ENCODE measurements at regions not wholly inside any gene's neighbourhood (a gene's known extent, or its start where the extent isn't known, plus 50 kb on each side); places are given as distances from the start of the nearest gene placed in this dataset.

DNA sequence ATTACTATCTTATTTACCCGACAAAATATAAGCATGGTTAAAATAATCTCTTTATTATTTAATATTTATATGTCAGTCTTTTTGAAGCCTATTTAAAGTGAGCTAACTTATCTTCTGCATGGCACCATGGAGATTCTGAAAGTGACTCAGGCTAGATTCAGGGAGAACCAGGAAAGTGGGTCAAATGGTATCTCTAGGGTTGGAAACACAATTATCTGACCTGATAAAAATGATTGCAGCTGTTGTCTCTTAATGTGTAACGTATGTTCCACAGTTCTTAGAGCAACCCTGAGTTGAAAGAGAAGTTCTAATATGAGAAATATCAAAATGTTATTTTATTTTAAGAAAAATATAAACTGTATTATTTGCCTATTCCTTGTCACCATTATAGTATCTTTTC is 143.1 kb upstream of the CARD18 start:
- no TSS peak for BruUV-seq (replicated peaks)
- intact Hi-C loops (cut with micrococcal nuclease; ENCODE audit: unreplicated experiment): no loop called here
- in situ Hi-C loops (cut with HindIII; ENCODE audit: low pct_unique_long_range_greater_than_20kb, low sequenced_read_pairs): no loop called here
- no peaks in the 10 kb centered on the region for H3K4me1 ChIP-seq (ENCODE audit: control insufficient read depth, insufficient read depth, low read length)
- ATAC-seq (no peak), DNase-seq (ENCODE audit: low read depth, low spot score) (no peak)
- H3K27me3 ChIP-seq (ENCODE audit: control insufficient read depth, insufficient read depth, low read length): no peaks in the 10 kb centered on the region
- ChIA-PET CTCF (no interaction called here), POLR2A (no interaction called here)
- TF ChIP-seq, protein P1, sequence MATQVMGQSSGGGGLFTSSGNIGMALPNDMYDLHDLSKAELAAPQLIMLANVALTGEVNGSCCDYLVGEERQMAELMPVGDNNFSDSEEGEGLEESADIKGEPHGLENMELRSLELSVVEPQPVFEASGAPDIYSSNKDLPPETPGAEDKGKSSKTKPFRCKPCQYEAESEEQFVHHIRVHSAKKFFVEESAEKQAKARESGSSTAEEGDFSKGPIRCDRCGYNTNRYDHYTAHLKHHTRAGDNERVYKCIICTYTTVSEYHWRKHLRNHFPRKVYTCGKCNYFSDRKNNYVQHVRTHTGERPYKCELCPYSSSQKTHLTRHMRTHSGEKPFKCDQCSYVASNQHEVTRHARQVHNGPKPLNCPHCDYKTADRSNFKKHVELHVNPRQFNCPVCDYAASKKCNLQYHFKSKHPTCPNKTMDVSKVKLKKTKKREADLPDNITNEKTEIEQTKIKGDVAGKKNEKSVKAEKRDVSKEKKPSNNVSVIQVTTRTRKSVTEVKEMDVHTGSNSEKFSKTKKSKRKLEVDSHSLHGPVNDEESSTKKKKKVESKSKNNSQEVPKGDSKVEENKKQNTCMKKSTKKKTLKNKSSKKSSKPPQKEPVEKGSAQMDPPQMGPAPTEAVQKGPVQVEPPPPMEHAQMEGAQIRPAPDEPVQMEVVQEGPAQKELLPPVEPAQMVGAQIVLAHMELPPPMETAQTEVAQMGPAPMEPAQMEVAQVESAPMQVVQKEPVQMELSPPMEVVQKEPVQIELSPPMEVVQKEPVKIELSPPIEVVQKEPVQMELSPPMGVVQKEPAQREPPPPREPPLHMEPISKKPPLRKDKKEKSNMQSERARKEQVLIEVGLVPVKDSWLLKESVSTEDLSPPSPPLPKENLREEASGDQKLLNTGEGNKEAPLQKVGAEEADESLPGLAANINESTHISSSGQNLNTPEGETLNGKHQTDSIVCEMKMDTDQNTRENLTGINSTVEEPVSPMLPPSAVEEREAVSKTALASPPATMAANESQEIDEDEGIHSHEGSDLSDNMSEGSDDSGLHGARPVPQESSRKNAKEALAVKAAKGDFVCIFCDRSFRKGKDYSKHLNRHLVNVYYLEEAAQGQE (IDR thresholded peaks at IDR 0.05; ENCODE audit: insufficient read depth in 1 of 2, low read depth in 2 of 2, low read length in 1 of 2): no peak
- no peaks in the 10 kb centered on the region for H3K36me3 ChIP-seq (ENCODE audit: control insufficient read depth, insufficient read depth, low read length)
- H3K27ac ChIP-seq (ENCODE audit: low read length): no peak overlapping the region
- H3K4me3 ChIP-seq (ENCODE audit: low read depth in 2 of 2, low read length in 2 of 2): no peak overlapping the region
- H3K9me3 ChIP-seq (ENCODE audit: control insufficient read depth, insufficient read depth, low read depth, low read length): no peaks in the 10 kb centered on the region

DNA sequence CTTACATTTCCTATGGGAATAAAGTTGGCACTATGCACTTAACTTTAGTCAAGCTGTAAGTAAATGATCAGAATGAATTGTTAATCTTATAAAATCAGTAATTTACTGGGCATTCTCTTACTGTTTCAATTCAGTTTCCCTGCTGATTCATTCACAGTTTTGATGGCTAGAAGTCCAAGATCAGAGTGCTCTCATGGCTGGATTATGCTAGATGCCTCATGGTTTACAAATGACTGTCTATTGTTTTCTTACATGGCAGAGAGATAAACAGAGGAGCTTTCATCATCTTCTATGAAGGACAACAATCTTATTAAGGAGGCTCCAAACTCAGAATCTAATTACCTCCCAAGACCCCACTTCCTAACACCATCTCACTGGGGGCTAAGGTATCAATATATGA is 135.1 kb upstream of the CARD18 start:
- no peak for DNase-seq (ENCODE audit: low read depth, low spot score)
- CTCF ChIA-PET: no interaction called here
- H3K4me3 ChIP-seq (ENCODE audit: low read depth in 2 of 2, low read length in 2 of 2): no peak overlapping the region
- POLR2A ChIA-PET: no interaction called here
- no peak for TF ChIP-seq TCF7L2 (IDR thresholded peaks at IDR 0.05; ENCODE audit: low read depth, low read length)
- TF ChIP-seq, protein P2, sequence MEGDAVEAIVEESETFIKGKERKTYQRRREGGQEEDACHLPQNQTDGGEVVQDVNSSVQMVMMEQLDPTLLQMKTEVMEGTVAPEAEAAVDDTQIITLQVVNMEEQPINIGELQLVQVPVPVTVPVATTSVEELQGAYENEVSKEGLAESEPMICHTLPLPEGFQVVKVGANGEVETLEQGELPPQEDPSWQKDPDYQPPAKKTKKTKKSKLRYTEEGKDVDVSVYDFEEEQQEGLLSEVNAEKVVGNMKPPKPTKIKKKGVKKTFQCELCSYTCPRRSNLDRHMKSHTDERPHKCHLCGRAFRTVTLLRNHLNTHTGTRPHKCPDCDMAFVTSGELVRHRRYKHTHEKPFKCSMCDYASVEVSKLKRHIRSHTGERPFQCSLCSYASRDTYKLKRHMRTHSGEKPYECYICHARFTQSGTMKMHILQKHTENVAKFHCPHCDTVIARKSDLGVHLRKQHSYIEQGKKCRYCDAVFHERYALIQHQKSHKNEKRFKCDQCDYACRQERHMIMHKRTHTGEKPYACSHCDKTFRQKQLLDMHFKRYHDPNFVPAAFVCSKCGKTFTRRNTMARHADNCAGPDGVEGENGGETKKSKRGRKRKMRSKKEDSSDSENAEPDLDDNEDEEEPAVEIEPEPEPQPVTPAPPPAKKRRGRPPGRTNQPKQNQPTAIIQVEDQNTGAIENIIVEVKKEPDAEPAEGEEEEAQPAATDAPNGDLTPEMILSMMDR (IDR thresholded peaks at IDR 0.05): no peak
- TF ChIP-seq, protein P1 (IDR thresholded peaks at IDR 0.05; ENCODE audit: insufficient read depth in 1 of 2, low read depth in 2 of 2, low read length in 1 of 2): no peak
- TF ChIP-seq POLR2AphosphoS5 (IDR thresholded peaks at IDR 0.05; ENCODE audit: low read depth, low read length): no peak
- no peak for TF ChIP-seq SIN3A (IDR thresholded peaks at IDR 0.05; ENCODE audit: borderline replicate concordance, insufficient read depth, low read depth, low read length)
- H3K27me3 ChIP-seq (ENCODE audit: control insufficient read depth, insufficient read depth, low read length): no peaks in the 10 kb centered on the region
- ATAC-seq: no peak
- H3K4me1 ChIP-seq (ENCODE audit: control insufficient read depth, insufficient read depth, low read length): no peaks in the 10 kb centered on the region
- no peaks in the 10 kb centered on the region for H3K9me3 ChIP-seq (ENCODE audit: control insufficient read depth, insufficient read depth, low read depth, low read length)
- in situ Hi-C loops (cut with HindIII; ENCODE audit: low pct_unique_long_range_greater_than_20kb, low sequenced_read_pairs): no loop called here
- H3K27ac ChIP-seq (ENCODE audit: low read length): no peak overlapping the region
- intact Hi-C loops (cut with micrococcal nuclease; ENCODE audit: unreplicated experiment): no loop called here
- BruUV-seq (replicated peaks): no TSS peak
- H3K36me3 ChIP-seq (ENCODE audit: control insufficient read depth, insufficient read depth, low read length): no peaks in the 10 kb centered on the region
